Psoas muscle (tissue), 7 donors: ENCODE measurements at regions not wholly inside any gene's neighbourhood (a gene's known extent, or its start where the extent isn't known, plus 50 kb on each side); places are given as distances from the start of the nearest gene placed in this dataset.
A peak's percentile ranks its signal among the peaks of the same experiment; 100 is the strongest.

Experiments
- ATAC-seq, 4 donors: fragments of 200-7000 bp; cut with Tn5 transposase; one replicate each; pipeline ENCODE4 v1.9.1; 2020; ENCODE audit warnings: moderate library complexity in 3 of 4, mild to moderate bottlenecking in 2 of 4
- DNase-seq, 2 donors: peaks; one replicate each; pipeline ENCODE4 v3.0.0-alpha.2; 2020
- H3K27ac ChIP-seq: fragments of 200-600 bp; one replicate; pipeline ENCODE4 v1.8.0; 2022
- H3K27me3 ChIP-seq, 3 donors: fragments of 200-600 bp in 1 of 3; one replicate each; pipeline versions ENCODE4 v1.6.1 to v1.8.0; 2013 to 2022; ENCODE audit warnings: low read length in 2 of 3, mild to moderate bottlenecking in 2 of 3, moderate library complexity in 1 of 3; ENCODE audit not compliant: insufficient read depth in 3 of 3
- H3K36me3 ChIP-seq, 2 donors: fragments of 200-600 bp in 1 of 2; one replicate each; pipeline versions ENCODE4 v1.6.1 to v1.8.0; 2013 to 2022; ENCODE audit warnings: low read depth in 1 of 2, mild to moderate bottlenecking in 1 of 2, moderate library complexity in 1 of 2; ENCODE audit not compliant: insufficient read depth in 1 of 2
- H3K4me1 ChIP-seq: fragments of 200-600 bp; one replicate; pipeline ENCODE4 v1.8.0; 2022
- H3K4me3 ChIP-seq: fragments of 200-600 bp; one replicate; pipeline ENCODE4 v1.8.0; 2022; ENCODE audit warnings: mild to moderate bottlenecking
- H3K9me3 ChIP-seq: fragments of 200-600 bp; one replicate; pipeline ENCODE4 v1.8.0; 2022
- WGBS, 3 donors: extraction: QIAGEN DNeasy Blood & Tissue Kit; methylation state at CpG; one replicate each; pipeline versions ENCODE4 v1.1.6 to v1.1.7; 2013; 5-methylcytosine and 5-hydroxymethylcytosine counted together
- intact Hi-C, 2 donors: fragments of 100-400 bp; cut with DNase I; formaldehyde crosslinking; loops; one replicate each; pipeline versions ENCODE4 v1.11.0 to v1.14.2; 2022
- TF ChIP-seq, protein P1 (sequence below): fragments of 200-600 bp; IDR thresholded peaks from one replicate; pipeline ENCODE4 v1.8.0; 2022; ENCODE audit warnings: antibody characterized with exemption
- donor health status: healthy with polysubstance abuse.
- donor health status: DM: no; HTN: no; CAD: no; lungs with moderate emphysema.
- donor health status: Bipolar disorder and iron deficiency.
- donor health status: healthy.
- donor health status: DM: yes; HTN: yes; CAD: no.
- donor health status: DM: no; HTN: no; CAD: no.
- donor health status: DM: yes; HTN: yes; CAD: no.

DNA sequence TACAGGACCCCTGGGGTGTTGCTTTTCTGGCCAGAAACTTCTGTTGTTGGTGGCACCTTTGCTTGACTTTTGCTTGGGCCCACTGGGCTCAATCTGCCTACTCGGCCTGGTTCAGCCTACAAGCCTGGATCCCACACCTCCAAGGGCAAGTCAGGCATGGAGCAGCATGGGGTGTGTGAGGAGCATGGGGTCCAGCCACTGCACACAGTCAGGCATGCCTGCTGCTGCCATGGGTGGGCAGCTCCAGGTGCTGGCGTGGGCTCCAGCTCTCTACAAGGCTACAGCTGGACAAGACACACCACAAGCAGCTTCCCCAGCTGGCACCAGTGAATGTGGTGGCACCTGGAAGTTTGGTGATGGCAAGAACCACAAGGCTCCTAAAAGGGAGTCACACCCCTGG is 1683.1 kb upstream of the ADGRL3 start:
- Histone ChIP-seq H3K4me1 (no peaks in the 10 kb centered on the region), H3K36me3 (no peaks in the 10 kb centered on the region), H3K4me3 (no peak overlapping the region), H3K27ac (no peak overlapping the region), H3K27me3 (no peaks in the 10 kb centered on the region), H3K9me3 (no peaks in the 10 kb centered on the region)
- 68 to 86% (median 83%) methylated on average over 2 of the region's 2 CpGs for WGBS, 3 donors
- DNase-seq (no peak), ATAC-seq (no peak)
- TF ChIP-seq, protein P1, sequence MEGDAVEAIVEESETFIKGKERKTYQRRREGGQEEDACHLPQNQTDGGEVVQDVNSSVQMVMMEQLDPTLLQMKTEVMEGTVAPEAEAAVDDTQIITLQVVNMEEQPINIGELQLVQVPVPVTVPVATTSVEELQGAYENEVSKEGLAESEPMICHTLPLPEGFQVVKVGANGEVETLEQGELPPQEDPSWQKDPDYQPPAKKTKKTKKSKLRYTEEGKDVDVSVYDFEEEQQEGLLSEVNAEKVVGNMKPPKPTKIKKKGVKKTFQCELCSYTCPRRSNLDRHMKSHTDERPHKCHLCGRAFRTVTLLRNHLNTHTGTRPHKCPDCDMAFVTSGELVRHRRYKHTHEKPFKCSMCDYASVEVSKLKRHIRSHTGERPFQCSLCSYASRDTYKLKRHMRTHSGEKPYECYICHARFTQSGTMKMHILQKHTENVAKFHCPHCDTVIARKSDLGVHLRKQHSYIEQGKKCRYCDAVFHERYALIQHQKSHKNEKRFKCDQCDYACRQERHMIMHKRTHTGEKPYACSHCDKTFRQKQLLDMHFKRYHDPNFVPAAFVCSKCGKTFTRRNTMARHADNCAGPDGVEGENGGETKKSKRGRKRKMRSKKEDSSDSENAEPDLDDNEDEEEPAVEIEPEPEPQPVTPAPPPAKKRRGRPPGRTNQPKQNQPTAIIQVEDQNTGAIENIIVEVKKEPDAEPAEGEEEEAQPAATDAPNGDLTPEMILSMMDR: no peak
- intact Hi-C loops: no loop called here

DNA sequence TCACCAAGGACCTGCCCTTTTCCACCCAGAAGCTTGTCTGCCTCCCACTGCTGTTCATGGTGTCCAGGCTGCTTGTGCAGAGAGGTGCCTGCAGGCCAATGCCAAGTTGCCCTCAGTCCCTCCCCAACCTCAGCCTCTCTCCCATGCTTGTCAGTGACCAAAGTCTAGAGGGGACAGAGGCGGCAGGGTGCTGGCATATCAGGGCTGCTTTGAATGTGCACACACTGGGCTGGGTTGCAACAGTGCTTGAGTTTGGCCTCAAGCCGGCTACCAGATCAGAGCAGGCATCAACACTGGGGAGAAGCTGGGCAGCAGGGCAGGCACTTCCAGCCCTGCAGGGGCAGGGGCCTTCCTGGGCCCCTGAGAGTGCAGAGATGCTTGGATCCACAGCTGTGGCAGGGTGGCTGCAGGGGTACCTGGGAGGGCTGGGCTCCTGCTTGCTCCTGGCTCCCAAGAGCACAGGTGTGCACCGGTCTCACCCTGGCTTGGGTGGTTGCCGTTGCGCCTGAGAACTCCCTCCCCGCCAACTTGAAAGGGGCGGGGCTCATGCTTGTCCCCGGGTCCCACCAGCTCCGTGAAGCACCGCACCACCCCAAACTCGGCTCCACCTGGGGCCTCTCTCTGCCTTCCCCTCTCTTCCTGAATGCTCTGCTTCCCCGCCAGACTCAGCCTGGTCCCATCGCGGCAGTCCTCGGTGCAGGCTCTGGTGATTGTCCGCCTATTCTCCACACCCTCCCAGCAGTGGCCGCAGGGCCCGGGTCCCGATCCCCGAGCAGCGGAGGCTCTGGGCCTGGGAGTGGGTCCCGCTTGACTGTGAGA is 1681.9 kb upstream of the ADGRL3 start:
- WGBS, 3 donors: 62 to 91% (median 90%) methylated on average over 22 of the region's 22 CpGs
- DNase-seq (peak in 1 of 2 donors; percentile 38), ATAC-seq (no peak)
- no peaks in the 10 kb centered on the region for H3K27me3 ChIP-seq
- intact Hi-C loops: no loop called here
- H3K27ac ChIP-seq: no peak overlapping the region
- no peaks in the 10 kb centered on the region for H3K4me1 ChIP-seq
- TF ChIP-seq, protein P1: no peak
- H3K36me3 ChIP-seq: no peaks in the 10 kb centered on the region
- no peak overlapping the region for H3K4me3 ChIP-seq
- H3K9me3 ChIP-seq: no peaks in the 10 kb centered on the region

DNA sequence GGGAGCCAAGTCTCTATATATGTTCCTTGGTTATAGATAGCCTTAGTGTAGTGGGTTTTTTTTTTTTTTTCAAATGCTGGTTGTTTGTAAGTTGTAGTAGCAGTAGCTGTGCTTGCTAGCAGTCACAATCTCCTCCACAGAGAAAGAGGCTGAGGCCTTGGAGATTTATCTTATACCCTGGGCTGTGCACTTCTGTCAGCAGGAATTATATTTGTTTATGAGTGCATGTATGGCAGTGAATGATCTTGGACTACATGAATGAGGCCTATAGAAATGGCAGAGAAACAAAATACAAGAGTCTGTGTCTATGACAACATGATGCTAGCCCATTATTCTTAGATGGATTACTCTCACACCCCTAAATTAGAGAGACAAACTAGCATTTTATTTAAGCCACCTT is 1674.2 kb upstream of the ADGRL3 start:
- Histone ChIP-seq H3K36me3 (no peaks in the 10 kb centered on the region), H3K4me1 (no peaks in the 10 kb centered on the region), H3K4me3 (no peak overlapping the region), H3K27ac (no peak overlapping the region), H3K27me3 (no peaks in the 10 kb centered on the region), H3K9me3 (no peaks in the 10 kb centered on the region)
- intact Hi-C loops: no loop called here
- TF ChIP-seq, protein P1: no peak
- ATAC-seq (no peak), DNase-seq (no peak)

DNA sequence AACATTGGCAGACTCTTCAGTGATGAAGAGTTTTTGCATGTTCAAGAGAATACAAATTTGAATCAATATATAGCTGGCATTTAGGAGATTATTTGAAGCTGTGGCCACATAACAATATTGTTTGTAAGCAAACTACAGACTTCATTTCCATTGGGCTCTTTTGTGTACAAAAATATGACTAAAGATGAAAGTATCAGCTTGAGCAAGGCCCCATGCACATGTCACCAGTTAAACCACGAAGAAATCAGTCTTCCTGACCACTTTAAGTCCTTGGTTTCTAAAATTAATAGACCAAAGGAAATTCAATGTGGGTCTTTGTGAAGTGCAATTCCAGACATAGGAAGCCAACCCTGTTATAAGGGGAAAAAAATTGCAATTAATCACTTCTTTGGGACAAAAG is 1664.6 kb upstream of the ADGRL3 start:
- H3K27ac ChIP-seq: no peak overlapping the region
- no peaks in the 10 kb centered on the region for H3K4me1 ChIP-seq
- no peaks in the 10 kb centered on the region for H3K27me3 ChIP-seq
- no peaks in the 10 kb centered on the region for H3K9me3 ChIP-seq
- WGBS, 3 donors: 30 to 35% (median 34%) methylated on average over 1 of the region's 1 CpG
- H3K36me3 ChIP-seq: no peaks in the 10 kb centered on the region
- intact Hi-C loops: no loop called here
- no peak for ATAC-seq
- DNase-seq: no peak
- TF ChIP-seq, protein P1: no peak
- H3K4me3 ChIP-seq: no peak overlapping the region

DNA sequence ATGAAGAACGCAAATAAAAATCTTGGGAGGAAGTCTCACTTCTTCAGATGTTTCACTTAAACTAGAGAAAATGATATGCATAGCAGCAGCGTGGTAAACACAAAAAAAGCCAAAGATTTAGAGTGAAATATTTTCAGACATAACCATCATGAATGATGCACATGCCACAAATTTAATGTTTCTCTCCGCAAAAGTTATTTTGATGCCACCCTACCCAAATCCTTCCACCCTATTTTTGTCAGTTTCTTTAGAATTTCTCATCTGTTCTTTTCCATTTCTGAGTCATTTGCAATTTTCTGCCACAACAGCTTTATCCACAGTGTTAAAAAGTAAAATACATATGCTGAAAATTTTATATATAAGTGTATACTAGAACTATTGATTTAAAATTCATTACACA is 1663.7 kb upstream of the ADGRL3 start:
- TF ChIP-seq, protein P1: no peak
- H3K36me3 ChIP-seq: no peaks in the 10 kb centered on the region
- H3K27ac ChIP-seq: no peak overlapping the region
- H3K4me1 ChIP-seq: no peaks in the 10 kb centered on the region
- intact Hi-C loops: no loop called here
- 77 to 82% (median 82%) methylated on average over 3 of the region's 3 CpGs for WGBS, 3 donors
- DNase-seq (no peak), ATAC-seq (no peak)
- no peaks in the 10 kb centered on the region for H3K9me3 ChIP-seq
- H3K27me3 ChIP-seq: no peaks in the 10 kb centered on the region
- no peak overlapping the region for H3K4me3 ChIP-seq
